Mesodermal cell (in vitro differentiated cells): ENCODE measurements at regions not wholly inside any gene's neighbourhood (a gene's known extent, or its start where the extent isn't known, plus 50 kb on each side); places are given as distances from the start of the nearest gene placed in this dataset.

Source experiments
- H3K27ac ChIP-seq: 2 replicates; pipeline ENCODE4 v1.7.0; 2013; ENCODE audit warnings: mild to moderate bottlenecking, low read depth, low read length, moderate library complexity; ENCODE audit not compliant: severe bottlenecking
- H3K36me3 ChIP-seq: 2 replicates; pipeline ENCODE4 v1.7.1; 2013; ENCODE audit warnings: mild to moderate bottlenecking, low read length, moderate library complexity; ENCODE audit not compliant: control insufficient read depth, insufficient read depth
- H3K4me1 ChIP-seq: one replicate; pipeline ENCODE4 v1.7.1; 2013; ENCODE audit warnings: mild to moderate bottlenecking, low read length; ENCODE audit not compliant: insufficient read depth, control insufficient read depth, poor library complexity, severe bottlenecking
- H3K4me3 ChIP-seq: 2 replicates; pipeline ENCODE4 v1.7.0; 2013; ENCODE audit warnings: low read length, control low read depth, mild to moderate bottlenecking; ENCODE audit not compliant: insufficient read depth, poor library complexity, severe bottlenecking; ENCODE audit errors: extremely low read depth
- H3K9me3 ChIP-seq: 2 replicates; pipeline ENCODE4 v1.7.1; 2013; ENCODE audit warnings: mild to moderate bottlenecking, low read length, moderate library complexity; ENCODE audit not compliant: control insufficient read depth
- WGBS, 2 experiments: methylation state at CpG; one replicate each; pipeline ENCODE4 v1.1.5; 2013; ENCODE audit warnings: missing lambda C conversion rate in 2 of 2; ENCODE audit not compliant: insufficient coverage in 2 of 2; 5-methylcytosine and 5-hydroxymethylcytosine counted together

DNA sequence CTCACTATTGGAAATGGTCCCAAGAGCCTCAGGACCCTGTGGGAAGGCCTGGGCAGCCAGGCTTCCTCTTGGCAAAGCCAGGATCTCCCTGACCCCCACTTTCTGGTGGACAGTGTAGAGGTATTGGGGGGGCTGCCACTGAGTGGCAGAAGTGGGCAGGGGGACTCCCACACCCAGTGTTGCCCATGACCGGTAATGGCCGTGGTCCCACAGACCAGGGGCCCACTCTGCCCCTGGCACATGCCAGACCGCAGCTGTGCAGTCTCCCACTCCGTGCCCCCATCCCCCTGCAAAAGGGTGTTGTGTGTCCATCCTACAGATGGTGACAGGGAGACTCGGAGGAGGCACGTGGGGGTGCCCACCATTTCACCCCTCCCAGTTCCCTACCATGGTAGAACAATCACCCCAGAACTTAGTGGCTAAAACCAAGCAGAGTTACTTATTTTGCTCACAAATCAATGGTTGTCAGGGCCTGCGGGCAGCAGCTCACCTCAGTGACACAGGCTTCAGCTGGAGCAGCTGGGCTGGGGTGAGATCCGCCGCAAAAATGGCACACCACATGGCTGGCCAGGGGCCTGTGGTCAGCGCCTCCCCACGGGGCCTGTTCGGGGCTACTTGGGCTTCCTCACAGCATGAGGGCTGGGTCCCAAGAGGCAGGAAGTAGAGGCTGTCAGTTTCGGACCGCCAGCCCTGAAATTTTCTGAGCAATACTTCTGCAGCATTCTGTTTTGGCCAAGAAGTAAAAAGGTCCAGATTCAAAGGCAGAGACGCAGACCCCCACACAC lies 59.0 kb upstream of the ZNF469 start:
- Histone ChIP-seq H3K27ac (no peak overlapping the region), H3K9me3 (peaks cover 7% of the 10 kb centered on the region), H3K36me3 (no peaks in the 10 kb centered on the region), H3K4me1 (peaks cover 5% of the 10 kb centered on the region), H3K4me3 (no peak overlapping the region)
- 96 to 99% methylated on average over 12 to 14 of the region's 15 CpGs for WGBS, 2 experiments

DNA sequence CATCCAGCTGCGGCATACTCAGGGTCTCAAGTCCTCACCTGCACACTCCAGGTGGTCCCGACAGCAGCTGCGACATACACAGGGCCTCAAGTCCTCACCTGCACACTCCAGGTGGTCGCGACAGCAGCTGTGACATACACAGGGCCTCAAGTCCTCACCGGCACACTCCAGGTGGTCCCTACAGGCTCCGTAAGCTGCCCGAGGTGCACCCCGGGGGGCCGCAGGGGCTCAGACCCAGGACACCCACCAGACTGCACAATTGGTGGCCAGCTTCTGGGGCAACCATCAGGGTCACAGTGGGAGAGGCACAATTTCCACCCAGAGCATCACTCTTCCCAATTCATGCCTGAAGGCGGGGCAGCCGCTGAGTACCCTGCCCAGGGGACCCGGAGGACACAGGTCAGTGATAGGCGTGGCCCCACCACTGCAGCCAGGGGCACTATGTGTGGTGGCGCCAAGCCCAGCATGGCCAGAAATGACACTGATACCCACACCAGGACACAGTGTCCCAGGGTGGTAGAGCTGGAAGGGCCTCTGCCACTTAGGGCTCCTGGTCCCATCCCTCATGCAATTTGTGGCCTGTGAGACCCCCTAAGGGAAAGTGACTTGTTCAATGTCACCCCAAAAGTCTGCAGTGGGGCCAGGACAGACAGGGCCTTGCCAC lies 57.5 kb upstream of the ZNF469 start:
- Histone ChIP-seq H3K4me3 (no peak overlapping the region), H3K27ac (no peak overlapping the region)
- 92 to 93% methylated on average over 12 to 14 of the region's 15 CpGs for WGBS, 2 experiments

DNA sequence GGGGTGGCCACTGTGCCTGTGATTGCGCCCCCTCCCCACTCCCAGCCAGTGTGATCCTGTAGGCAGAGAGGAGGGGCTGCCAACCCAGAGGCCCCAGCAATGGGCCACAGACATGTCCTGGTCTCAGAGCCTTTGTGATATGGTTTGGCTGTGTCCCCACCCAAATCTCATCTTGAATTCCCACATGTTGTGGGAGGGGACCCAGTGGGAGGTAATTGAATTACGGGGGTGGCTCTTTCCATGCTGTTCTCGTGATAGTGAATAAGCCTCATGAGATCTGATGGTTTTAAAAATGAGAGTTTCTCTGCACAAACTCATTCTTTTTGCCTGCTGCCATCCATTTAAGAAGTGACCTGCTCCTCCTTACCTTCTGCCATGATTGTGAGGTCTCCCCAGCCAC lies 56.8 kb upstream of the ZNF469 start:
- Histone ChIP-seq H3K9me3 (peaks cover 4% of the 10 kb centered on the region), H3K27ac (no peak overlapping the region), H3K4me3 (no peak overlapping the region), H3K36me3 (no peaks in the 10 kb centered on the region), H3K4me1 (peaks cover 5% of the 10 kb centered on the region)
- 86% methylated on average over 3 of the region's 3 CpGs; no CpG with 5 or more reads in 1 of the 2 experiments for WGBS, 2 experiments

More for the DNA sequence above, 57.5 kb upstream of the ZNF469 start:
- peaks cover 7% of the 10 kb centered on the region for H3K9me3 ChIP-seq
- no peaks in the 10 kb centered on the region for H3K36me3 ChIP-seq
- H3K4me1 ChIP-seq, result peaks cover 5% of the 10 kb centered on the region

DNA sequence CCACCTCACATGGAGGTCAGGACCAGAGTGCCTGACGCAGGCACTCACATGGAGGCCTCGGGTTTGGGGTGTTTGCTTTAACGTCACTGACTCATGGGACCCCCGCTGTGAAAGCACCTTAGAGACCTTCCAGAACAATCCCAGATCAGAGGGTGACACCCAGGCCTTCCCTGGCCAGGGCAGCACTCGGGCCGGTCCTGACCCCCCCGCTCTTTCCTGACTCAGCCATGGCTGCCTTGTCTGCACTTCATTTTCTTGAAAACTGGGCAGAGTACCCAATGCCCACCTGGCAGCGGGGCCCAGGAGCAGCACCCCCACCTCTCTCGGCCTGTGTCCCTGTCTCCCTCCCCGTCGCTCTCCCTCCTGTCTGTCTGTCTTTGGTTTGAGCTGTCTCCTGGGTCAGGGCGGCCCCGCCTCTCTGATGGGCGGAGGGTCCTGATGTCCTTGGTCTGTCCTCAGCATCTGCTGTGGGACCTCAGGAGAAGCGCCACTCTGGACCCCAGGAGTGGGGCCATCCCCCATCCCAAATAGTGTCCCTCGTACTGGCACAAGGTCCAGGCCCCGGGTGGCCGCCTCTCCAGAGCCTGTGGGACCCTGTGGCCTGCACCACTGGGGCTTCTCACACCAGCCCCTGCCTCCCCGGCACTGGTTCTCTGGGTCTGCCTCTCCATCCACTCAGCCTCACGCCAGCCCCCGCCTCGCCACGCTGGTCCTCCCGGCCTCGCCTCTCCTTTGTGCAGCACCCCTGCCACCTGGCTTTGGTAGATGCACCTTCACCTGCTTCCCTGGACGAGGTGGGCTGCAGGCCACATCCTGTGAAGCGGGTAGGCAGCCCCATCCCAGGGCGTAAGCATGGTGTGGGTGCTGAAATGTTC lies 55.9 kb upstream of the ZNF469 start:
- no peaks in the 10 kb centered on the region for H3K36me3 ChIP-seq
- WGBS, 2 experiments, result 89 to 93% methylated on average over 23 to 25 of the region's 28 CpGs
- H3K9me3 ChIP-seq, result peaks cover 2% of the 10 kb centered on the region
- no peak overlapping the region for H3K27ac ChIP-seq
- peaks cover 10% of the 10 kb centered on the region for H3K4me1 ChIP-seq
- no peak overlapping the region for H3K4me3 ChIP-seq

DNA sequence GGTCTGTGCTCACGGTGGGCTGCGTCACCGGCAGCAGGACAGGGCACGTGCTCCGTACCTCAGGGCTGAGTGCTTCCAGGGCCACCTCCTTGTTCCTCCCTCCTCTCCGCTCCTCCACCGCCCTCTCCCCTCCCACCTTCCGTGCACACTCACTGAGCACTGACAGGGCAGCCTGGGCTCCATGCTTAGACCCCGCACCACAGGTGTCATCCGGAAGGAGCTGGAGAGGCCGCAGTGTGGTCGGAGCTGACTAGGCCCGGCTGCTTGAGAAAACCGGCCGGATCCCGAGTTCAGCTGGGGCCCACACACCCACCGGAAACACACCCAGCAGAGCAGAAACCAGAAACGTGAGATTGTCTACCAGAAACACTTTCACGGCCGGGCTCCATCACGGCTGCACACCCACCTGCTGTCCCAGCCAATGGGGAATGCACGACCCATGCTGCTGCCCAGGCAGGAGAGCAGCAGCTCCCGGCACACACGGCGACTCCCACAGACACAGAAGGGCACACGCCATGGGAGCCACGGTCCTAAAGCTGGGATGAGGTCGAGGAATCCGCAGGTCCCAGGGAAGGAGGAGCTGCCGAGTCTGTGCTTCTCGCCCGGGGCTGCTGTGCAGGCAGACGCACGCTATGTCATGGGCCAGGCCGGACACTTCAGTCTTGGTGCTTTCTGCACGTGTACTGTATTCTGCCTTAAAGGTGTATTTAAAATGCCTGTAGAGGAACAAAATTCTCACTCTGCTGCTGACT lies 55.0 kb upstream of the ZNF469 start:
- WGBS, 2 experiments, result 94% methylated on average over 31 to 36 of the region's 36 CpGs
- Histone ChIP-seq H3K4me1 (peaks cover 19% of the 10 kb centered on the region), H3K36me3 (no peaks in the 10 kb centered on the region), H3K27ac (no peak overlapping the region), H3K4me3 (no peak overlapping the region), H3K9me3 (peaks cover 2% of the 10 kb centered on the region)

DNA sequence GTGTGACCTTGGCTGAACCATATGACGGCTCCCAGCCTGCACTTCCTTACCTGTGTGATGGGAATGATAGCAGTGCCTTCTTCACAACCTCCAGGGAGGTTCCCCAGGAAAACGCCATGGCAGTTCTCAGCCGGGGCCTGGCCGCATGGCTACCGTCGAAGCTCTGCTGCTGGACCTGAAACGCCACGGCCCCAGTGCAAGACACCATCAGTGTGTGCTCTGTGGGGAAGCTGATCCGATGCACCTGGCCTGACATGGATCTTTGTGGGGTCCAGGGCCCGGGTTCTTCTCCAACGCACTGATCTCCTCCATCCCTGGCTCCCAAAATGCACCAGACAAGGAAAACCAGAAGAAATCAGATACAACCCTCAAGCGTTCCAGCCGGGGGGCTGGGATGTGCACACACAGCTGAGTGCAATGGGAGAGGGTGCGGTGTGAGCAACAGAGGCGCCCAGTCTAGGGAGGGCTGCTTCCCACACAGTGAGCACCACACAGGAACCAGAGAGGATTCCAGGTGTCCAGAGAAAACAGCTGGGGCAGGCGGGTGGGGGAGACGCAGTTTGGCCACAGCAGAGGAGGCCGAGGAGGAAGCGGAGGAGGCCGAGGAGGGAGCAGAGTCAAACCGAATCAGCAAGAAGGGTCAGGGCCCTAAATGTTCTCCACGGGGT lies 54.3 kb upstream of the ZNF469 start:
- no peak overlapping the region for H3K27ac ChIP-seq
- no peaks in the 10 kb centered on the region for H3K36me3 ChIP-seq
- H3K9me3 ChIP-seq, result peaks cover 2% of the 10 kb centered on the region
- no peak overlapping the region for H3K4me3 ChIP-seq
- 93 to 94% methylated on average over 15 to 20 of the region's 22 CpGs for WGBS, 2 experiments
- H3K4me1 ChIP-seq, result peaks cover 24% of the 10 kb centered on the region

DNA sequence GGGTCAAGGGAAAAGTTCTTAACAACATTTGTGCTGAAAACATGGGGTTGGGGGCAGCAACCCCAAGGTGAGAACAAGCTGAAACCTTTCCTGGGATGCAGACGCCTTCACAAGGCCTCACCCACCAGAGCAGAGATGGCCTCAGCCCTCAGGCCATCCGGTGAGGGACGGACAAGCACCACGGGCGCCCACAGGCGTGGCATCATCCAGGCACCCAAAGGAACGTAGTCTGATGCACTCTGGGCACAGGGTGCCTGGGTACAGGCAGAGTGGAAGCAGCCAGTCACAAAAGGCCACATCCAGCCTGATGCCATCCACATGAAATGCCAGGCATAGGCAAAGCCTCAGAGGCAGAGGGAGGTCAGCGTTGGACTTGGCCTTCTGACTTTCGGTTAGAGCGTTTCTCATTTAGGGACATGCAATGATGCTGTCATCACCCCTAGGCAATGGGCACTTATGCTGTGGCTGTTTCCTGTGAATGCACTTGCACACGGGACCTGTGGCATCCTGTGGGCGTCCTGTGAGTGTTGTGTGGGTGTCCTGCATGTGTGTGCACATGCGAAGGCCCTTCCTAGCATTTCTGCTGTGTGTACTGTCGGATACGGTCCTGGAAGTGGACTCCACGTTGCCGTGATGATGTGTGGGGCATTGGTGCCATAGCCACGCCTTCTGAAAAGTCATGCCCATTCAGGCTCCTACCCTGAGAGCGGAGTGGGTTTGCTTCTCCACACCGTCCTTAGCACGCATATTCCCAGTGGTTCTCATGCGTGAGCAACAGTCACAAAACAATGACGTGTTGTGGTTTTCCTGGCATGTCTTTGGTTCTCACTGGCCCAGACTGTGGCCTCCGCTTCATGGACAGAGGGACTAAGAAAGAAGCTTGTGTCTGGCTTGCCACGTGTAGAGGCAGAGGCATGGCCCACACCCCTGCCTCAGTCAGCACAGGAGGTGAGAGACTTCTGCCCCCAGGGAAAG lies 52.7 kb upstream of the ZNF469 start:
- 90 to 92% methylated on average over 24 to 25 of the region's 25 CpGs for WGBS, 2 experiments
- Histone ChIP-seq H3K4me3 (no peak overlapping the region), H3K27ac (no peak overlapping the region), H3K4me1 (peaks cover 24% of the 10 kb centered on the region), H3K36me3 (no peaks in the 10 kb centered on the region), H3K9me3 (peaks cover 2% of the 10 kb centered on the region)

DNA sequence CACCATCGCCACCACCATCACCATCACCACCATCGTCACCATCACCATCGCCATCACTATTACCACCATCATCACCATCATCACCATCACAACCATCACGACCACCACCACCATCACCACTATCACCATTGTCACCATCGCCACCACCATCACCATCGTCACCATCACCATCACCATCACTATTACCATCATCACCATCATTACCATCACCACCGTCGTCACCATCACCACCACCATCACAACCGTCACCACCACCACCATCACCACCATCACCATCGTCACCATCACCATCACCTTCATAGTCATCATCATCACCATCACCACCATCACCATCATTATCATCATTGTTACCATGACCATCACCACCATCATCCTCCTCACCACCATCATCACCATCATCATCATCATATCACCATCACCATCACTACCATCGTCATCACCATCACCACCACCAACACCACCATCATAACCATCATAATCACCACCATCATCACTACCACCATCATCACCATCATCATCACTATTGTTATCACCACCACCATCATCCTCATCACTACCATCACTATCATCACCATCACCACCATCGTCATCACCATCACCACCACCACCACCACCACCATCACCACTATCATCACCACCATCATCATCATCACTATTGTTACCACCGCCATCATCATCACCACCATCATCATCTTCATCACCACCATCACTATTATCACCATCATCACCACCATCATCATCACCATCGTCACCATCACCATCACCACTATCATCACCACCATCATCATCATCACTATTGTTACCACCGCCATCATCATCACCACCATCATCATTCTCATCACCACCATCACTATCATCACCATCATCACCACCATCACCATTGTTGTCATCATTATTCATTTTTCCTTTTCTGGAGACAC lies 51.5 kb upstream of the ZNF469 start:
- Histone ChIP-seq H3K4me3 (no peak overlapping the region), H3K4me1 (peaks cover 24% of the 10 kb centered on the region), H3K9me3 (peaks cover 2% of the 10 kb centered on the region), H3K36me3 (no peaks in the 10 kb centered on the region), H3K27ac (no peak overlapping the region)
- 93 to 97% methylated on average over 13 to 15 of the region's 15 CpGs for WGBS, 2 experiments
